Rectal smooth muscle tissue (tissue), 1 donor: ENCODE measurements at regions not wholly inside any gene's neighbourhood (a gene's known extent, or its start where the extent isn't known, plus 50 kb on each side); places are given as distances from the start of the nearest gene placed in this dataset.

ENCODE experiments used
- H3K27ac ChIP-seq: one replicate; pipeline ENCODE4 v1.7.0; 2013; ENCODE audit warnings: low read depth, low read length, inconsistent platforms
- H3K27me3 ChIP-seq: one replicate; pipeline ENCODE4 v1.7.0; 2013; ENCODE audit warnings: low read length; ENCODE audit not compliant: control insufficient read depth, insufficient read depth
- H3K36me3 ChIP-seq: one replicate; pipeline ENCODE4 v1.7.0; 2013; ENCODE audit warnings: low read length; ENCODE audit not compliant: control insufficient read depth, insufficient read depth
- H3K4me1 ChIP-seq: one replicate; pipeline ENCODE4 v1.7.0; 2013; ENCODE audit warnings: low read length; ENCODE audit not compliant: control insufficient read depth, insufficient read depth
- H3K4me3 ChIP-seq: one replicate; pipeline ENCODE4 v1.7.0; 2013; ENCODE audit warnings: low read length
- H3K9ac ChIP-seq: one replicate; pipeline ENCODE4 v1.7.0; 2013; ENCODE audit warnings: low read length

DNA sequence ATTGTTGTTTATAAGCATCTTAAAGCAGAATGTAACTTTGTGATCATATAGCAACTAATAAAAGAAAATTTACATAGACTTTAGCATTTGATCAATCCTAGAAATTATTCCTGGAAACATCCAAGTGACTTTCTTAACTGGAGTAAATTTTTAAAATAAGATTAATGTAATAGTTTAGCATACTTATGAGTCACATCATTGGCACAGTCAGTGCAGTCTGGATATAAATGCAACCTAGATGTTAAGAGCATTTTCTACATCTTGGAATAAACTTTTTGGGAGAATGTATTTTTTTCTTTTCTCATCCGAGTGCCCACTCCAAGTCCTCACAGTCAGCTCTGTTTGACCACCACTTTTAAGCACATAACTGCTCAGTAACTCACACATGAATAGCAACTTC, 324.6 kb upstream of the PLSCR5 start:
- Histone ChIP-seq H3K27me3 (no peaks in the 10 kb centered on the region), H3K4me3 (no peak overlapping the region), H3K27ac (no peak overlapping the region), H3K4me1 (no peaks in the 10 kb centered on the region), H3K36me3 (no peaks in the 10 kb centered on the region), H3K9ac (no peak overlapping the region)

GRCh38 chr3:146928421-146929059, 323.4 kb upstream of the PLSCR5 start:
- H3K4me3 ChIP-seq: no peak overlapping the region
- H3K9ac ChIP-seq: no peak overlapping the region
- no peaks in the 10 kb centered on the region for H3K27me3 ChIP-seq
- H3K4me1 ChIP-seq: no peaks in the 10 kb centered on the region
- H3K27ac ChIP-seq: no peak overlapping the region
- no peaks in the 10 kb centered on the region for H3K36me3 ChIP-seq

GRCh38 chr3:146921693-146922092, 316.5 kb upstream of the PLSCR5 start:
- no peak overlapping the region for H3K4me3 ChIP-seq
- H3K27me3 ChIP-seq: no peaks in the 10 kb centered on the region
- no peaks in the 10 kb centered on the region for H3K36me3 ChIP-seq
- no peak overlapping the region for H3K9ac ChIP-seq
- H3K4me1 ChIP-seq: no peaks in the 10 kb centered on the region
- no peak overlapping the region for H3K27ac ChIP-seq

- Histone ChIP-seq H3K4me1 (peaks cover 8% of the 10 kb centered on the region), H3K4me3 (no peak overlapping the region), H3K36me3 (no peaks in the 10 kb centered on the region), H3K9ac (no peak overlapping the region), H3K27ac (no peak overlapping the region), H3K27me3 (no peaks in the 10 kb centered on the region)
Observed at GRCh38 chr3:146914409-146914808, 309.3 kb upstream of the PLSCR5 start.

DNA sequence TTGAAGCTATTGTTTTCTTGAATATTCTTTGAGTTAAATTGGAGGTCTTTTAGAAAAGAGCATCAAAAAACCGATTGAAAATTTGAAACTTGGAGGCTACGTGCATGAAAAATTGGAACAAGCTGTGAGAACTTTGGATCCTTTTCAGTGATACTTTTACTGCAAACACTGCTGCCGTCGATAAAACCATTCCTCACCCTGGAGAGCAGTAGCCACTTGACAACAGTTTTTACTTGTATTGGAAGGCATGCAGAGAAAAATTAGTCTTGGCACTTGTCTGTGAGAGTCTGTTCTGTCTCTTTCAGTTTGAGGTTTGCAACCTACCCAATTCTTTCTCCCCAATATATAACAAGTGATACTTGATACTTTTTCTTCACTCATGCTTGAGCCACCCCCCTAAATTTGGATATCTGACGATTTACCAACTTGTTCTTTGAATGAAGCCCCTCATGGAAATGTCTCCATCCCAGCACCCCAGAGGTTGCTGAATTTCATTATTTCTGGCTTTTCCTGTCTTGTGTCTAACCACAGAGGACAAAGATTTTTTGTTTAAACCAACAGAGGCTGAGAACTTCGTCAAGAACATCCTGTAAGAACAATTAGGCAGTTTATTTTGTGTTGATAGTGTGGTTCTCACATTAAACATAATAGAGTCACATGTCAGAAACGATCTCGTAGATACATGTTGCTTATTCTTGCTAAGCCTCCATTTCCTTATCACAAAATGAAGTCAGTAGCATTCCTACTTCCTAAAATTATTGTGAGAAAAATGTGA, 307.3 kb upstream of the PLSCR5 start:
- Histone ChIP-seq H3K4me3 (peak overlapping the region; percentile 2), H3K27me3 (no peaks in the 10 kb centered on the region), H3K27ac (no peak overlapping the region), H3K36me3 (no peaks in the 10 kb centered on the region), H3K4me1 (peaks cover 8% of the 10 kb centered on the region), H3K9ac (no peak overlapping the region)

DNA sequence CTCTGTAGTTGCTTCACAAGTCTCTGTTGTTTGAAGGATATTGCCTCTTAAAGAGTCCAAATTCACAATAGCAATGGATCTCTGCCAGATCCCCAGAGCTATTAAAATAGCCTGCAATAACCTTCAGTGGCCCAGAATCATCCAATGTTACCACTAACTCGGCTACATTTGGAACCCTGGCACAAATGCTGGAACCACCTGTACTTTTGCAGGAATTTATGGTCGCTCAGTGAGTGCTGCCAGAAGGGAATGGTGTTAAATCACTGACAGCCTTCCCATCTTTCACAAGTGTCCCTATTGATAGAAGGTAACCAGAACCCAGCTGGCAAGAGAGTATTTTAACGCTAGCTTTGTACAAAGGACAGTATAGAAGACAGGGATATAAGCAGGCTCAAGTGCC, 298.8 kb upstream of the PLSCR5 start:
- Histone ChIP-seq H3K36me3 (no peaks in the 10 kb centered on the region), H3K9ac (no peak overlapping the region), H3K27ac (no peak overlapping the region), H3K4me3 (no peak overlapping the region), H3K27me3 (no peaks in the 10 kb centered on the region), H3K4me1 (no peaks in the 10 kb centered on the region)

- H3K27me3 ChIP-seq: no peaks in the 10 kb centered on the region
- H3K9ac ChIP-seq: no peak overlapping the region
- H3K27ac ChIP-seq: no peak overlapping the region
- H3K4me1 ChIP-seq: no peaks in the 10 kb centered on the region
- H3K36me3 ChIP-seq: no peaks in the 10 kb centered on the region
- H3K4me3 ChIP-seq: no peak overlapping the region
Observed at GRCh38 chr3:146899171-146899570, 294.0 kb upstream of the PLSCR5 start.

DNA sequence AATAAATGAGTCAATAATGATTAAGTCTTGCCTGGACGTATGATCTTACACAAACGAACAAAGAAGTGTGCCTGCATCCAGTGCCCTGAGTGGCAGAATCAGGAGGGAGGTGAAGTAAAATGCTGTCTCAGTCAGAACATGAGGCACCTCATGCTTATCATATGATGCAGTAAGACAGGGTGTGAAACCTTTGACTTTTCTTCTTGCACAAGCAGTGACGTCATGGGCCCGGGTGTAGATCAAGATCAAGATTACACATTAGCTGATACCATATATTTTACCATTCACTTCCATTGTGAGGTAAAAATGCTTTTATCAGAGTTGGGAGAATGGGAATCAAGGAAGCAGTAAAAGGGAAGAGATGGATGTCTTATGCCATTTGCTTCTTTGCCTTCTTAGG, 291.6 kb upstream of the PLSCR5 start:
- Histone ChIP-seq H3K4me3 (no peak overlapping the region), H3K27me3 (no peaks in the 10 kb centered on the region), H3K36me3 (no peaks in the 10 kb centered on the region), H3K9ac (no peak overlapping the region), H3K4me1 (no peaks in the 10 kb centered on the region), H3K27ac (no peak overlapping the region)

DNA sequence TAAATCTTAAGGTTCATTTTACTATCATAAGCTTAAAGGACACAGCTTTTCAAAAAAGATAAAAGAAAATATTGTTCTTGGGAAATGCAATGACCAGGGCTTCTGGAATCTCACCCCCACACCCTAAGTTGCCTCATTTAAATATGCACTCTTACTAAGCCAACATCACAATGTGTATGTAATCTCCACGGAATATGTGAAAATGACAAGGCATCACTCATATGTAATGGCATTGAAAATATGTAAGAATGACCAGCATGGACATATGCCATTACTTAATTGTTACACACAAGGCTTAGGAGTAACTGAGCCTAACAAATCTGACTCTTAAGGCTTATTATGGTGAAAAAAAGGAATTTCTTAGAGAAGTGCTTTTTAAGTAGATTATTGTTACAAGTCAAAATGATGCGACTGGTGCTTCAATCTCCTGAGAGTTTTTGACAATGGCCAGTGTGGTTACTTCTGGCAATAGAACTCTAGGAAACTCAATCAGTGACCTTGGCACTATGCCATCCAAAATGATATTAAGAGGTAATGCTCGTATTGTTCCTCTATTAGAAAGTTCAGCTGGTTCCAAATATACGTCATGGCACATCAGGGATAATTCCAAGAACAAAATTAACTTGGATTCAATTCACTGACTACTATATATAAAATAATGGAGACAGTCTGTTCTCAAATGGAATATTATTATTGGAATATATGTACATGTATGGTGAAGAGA, 290.0 kb upstream of the PLSCR5 start:
- Histone ChIP-seq H3K4me3 (no peak overlapping the region), H3K27ac (no peak overlapping the region), H3K9ac (no peak overlapping the region), H3K36me3 (no peaks in the 10 kb centered on the region), H3K4me1 (no peaks in the 10 kb centered on the region), H3K27me3 (no peaks in the 10 kb centered on the region)

DNA sequence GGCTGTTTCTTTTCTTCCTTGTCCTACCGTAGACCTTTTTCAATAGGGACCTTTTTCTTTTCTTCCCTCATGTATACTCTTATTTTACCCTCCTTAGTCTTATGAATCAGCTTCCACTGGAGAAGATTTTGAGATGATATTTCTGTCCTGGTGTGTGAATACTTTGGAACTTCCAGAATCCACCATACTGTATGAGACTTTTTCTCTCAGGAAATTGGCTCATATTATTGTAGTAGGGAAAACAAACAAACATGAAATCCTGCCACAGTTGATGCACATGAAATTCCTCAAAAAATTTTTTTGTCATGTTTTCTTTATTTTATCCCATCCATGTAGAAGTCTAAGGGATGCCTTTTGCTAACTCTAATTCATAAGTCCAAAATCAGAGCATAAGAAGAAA, 289.3 kb upstream of the PLSCR5 start:
- H3K27me3 ChIP-seq: no peaks in the 10 kb centered on the region
- no peak overlapping the region for H3K4me3 ChIP-seq
- H3K4me1 ChIP-seq: no peaks in the 10 kb centered on the region
- H3K9ac ChIP-seq: no peak overlapping the region
- H3K36me3 ChIP-seq: no peaks in the 10 kb centered on the region
- no peak overlapping the region for H3K27ac ChIP-seq

- no peaks in the 10 kb centered on the region for H3K36me3 ChIP-seq
- no peaks in the 10 kb centered on the region for H3K27me3 ChIP-seq
- H3K4me1 ChIP-seq: no peaks in the 10 kb centered on the region
- H3K27ac ChIP-seq: no peak overlapping the region
- H3K4me3 ChIP-seq: no peak overlapping the region
- no peak overlapping the region for H3K9ac ChIP-seq
Observed at GRCh38 chr3:146892041-146892440, 286.9 kb upstream of the PLSCR5 start.

DNA sequence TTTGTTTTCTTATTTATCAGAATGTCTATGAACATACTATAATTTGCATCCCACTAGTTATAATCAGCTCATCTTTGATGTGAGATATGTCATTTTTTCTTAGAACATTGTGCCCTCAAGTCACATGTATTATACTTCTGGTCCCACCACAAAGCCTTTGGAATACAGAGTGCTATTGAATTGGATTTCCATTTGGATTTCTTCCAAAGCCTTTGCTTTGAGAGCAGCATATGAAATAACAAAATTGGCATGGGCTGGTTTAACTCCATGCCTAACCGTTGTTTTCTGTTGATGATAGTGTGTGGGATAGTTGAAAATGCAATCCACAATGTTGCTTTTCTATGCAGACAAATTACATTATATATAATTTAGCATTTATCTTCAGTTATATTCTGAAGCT, 284.5 kb upstream of the PLSCR5 start:
- Histone ChIP-seq H3K27ac (no peak overlapping the region), H3K4me3 (no peak overlapping the region), H3K4me1 (no peaks in the 10 kb centered on the region), H3K9ac (no peak overlapping the region), H3K36me3 (no peaks in the 10 kb centered on the region), H3K27me3 (no peaks in the 10 kb centered on the region)
